Epithelial cell of esophagus (primary cell): ENCODE measurements at regions not wholly inside any gene's neighbourhood (a gene's known extent, or its start where the extent isn't known, plus 50 kb on each side); places are given as distances from the start of the nearest gene placed in this dataset.
A peak's percentile ranks its signal among the peaks of the same experiment; 100 is the strongest.

Experiments
- DNase-seq: peaks from one replicate; pipeline ENCODE4 v3.0.0; 2010; ENCODE audit warnings: low read depth
- H3K4me3 ChIP-seq: 2 replicates; pipeline ENCODE4 v1.5.1; 2011; ENCODE audit warnings: mild to moderate bottlenecking, low read length, control low read depth
- TF ChIP-seq, protein P1 (sequence below): IDR thresholded peaks from 2 replicates; pipeline ENCODE4 v1.5.1; 2011; ENCODE audit warnings: low read depth, mild to moderate bottlenecking, low read length, control low read depth, inconsistent platforms; ENCODE audit not compliant: insufficient read depth; ENCODE audit errors: missing control alignments

GRCh38 chr18:73487966-73488365 lies 620.2 kb upstream of the NETO1 start:
- TF ChIP-seq, protein P1, sequence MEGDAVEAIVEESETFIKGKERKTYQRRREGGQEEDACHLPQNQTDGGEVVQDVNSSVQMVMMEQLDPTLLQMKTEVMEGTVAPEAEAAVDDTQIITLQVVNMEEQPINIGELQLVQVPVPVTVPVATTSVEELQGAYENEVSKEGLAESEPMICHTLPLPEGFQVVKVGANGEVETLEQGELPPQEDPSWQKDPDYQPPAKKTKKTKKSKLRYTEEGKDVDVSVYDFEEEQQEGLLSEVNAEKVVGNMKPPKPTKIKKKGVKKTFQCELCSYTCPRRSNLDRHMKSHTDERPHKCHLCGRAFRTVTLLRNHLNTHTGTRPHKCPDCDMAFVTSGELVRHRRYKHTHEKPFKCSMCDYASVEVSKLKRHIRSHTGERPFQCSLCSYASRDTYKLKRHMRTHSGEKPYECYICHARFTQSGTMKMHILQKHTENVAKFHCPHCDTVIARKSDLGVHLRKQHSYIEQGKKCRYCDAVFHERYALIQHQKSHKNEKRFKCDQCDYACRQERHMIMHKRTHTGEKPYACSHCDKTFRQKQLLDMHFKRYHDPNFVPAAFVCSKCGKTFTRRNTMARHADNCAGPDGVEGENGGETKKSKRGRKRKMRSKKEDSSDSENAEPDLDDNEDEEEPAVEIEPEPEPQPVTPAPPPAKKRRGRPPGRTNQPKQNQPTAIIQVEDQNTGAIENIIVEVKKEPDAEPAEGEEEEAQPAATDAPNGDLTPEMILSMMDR, result no peak
- peak; percentile 62 for DNase-seq
- no peak overlapping the region for H3K4me3 ChIP-seq

GRCh38 chr18:73485166-73485565 lies 617.4 kb upstream of the NETO1 start:
- DNase-seq, result no peak
- TF ChIP-seq, protein P1, result no peak
- no peak overlapping the region for H3K4me3 ChIP-seq

DNA sequence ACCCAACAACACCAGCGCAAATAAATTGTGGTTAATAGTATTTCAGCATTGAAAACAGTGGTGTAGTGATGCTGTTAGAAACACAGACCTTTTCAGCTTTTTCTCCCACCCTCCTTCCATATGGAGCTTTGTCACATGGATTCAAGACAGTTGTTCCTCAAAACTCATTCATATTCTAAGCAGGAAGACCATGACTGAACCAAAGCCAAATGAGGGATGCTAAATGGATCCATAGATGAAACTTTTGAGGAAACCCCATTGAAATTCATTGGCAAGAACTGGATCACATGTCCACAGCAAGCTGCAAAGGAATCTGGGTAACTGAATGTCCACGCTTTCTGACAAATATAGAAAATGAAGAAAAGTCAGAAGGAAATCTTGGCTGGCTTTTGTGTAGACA lies 615.1 kb upstream of the NETO1 start:
- TF ChIP-seq, protein P1, result no peak
- no peak overlapping the region for H3K4me3 ChIP-seq
- DNase-seq, result no peak

GRCh38 chr18:73479477-73479876 lies 611.7 kb upstream of the NETO1 start:
- H3K4me3 ChIP-seq, result no peak overlapping the region
- TF ChIP-seq, protein P1, result no peak
- DNase-seq, result peak; percentile 27

- TF ChIP-seq, protein P1, result no peak
- no peak overlapping the region for H3K4me3 ChIP-seq
- DNase-seq, result no peak
These were observed 610.4 kb upstream of the NETO1 start for GRCh38 chr18:73478191-73478590.

GRCh38 chr18:73476031-73476430 lies 608.2 kb upstream of the NETO1 start:
- TF ChIP-seq, protein P1, result no peak
- no peak overlapping the region for H3K4me3 ChIP-seq
- no peak for DNase-seq

GRCh38 chr18:73462092-73462491 lies 594.3 kb upstream of the NETO1 start:
- TF ChIP-seq, protein P1, result no peak
- DNase-seq, result peak; percentile 19
- no peak overlapping the region for H3K4me3 ChIP-seq
